Upper lobe of left lung (tissue), 4 donors: ENCODE measurements at regions not wholly inside any gene's neighbourhood (a gene's known extent, or its start where the extent isn't known, plus 50 kb on each side); places are given as distances from the start of the nearest gene placed in this dataset.

Experiments used
- small RNA-seq, 4 donors: library from RNA; depleted of rRNA; stranded (forward); fragments of <200 nt; gene quantifications; one replicate each; pipeline ENCODE3, GENCODE V24; 2016

Small RNA genes in the stretch of these regions (small RNA-seq; reads per million reads assigned to genes)
- gene AL353626.2 (0 reads per million in 4 donors), gene MIR1299 (0 reads per million in 4 donors)
